ENCODE measurements at regions not wholly inside any gene's neighbourhood (a gene's known extent, or its start where the extent isn't known, plus 50 kb on each side); places are given as distances from the start of the nearest gene placed in this dataset.

GRCh38 chr6:43861212-43861894 lies 91.3 kb downstream of the VEGFA start:
- in situ Hi-C loops (cut with MboI; ENCODE audit: low sequenced_read_pairs): no loop called here

- in situ Hi-C loops (cut with MboI; ENCODE audit: low sequenced_read_pairs): no loop called here
Measured at GRCh38 chr6:43860285-43860684, 90.3 kb downstream of the VEGFA start.

DNA sequence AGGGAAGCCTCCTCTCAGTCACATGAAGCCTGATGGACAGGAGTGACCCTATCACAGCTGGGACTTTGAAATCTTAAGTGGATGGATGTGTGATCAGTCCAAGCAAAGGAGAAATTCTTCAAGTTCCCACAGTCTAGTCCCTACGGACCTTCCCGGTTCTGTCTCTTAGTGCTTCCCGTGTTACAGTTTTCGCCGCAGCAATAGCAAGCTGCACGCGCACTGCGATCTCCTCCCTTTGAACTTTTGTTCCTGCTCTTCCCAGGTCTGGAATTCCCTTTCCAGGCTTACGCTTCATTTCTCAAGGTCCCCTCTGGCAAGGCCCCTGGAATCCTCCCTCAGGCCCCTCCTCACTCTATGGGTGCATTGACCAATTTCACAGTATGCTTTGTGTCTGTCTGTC lies 89.2 kb downstream of the VEGFA start:
- in situ Hi-C loops (cut with MboI; ENCODE audit: low sequenced_read_pairs): no loop called here

DNA sequence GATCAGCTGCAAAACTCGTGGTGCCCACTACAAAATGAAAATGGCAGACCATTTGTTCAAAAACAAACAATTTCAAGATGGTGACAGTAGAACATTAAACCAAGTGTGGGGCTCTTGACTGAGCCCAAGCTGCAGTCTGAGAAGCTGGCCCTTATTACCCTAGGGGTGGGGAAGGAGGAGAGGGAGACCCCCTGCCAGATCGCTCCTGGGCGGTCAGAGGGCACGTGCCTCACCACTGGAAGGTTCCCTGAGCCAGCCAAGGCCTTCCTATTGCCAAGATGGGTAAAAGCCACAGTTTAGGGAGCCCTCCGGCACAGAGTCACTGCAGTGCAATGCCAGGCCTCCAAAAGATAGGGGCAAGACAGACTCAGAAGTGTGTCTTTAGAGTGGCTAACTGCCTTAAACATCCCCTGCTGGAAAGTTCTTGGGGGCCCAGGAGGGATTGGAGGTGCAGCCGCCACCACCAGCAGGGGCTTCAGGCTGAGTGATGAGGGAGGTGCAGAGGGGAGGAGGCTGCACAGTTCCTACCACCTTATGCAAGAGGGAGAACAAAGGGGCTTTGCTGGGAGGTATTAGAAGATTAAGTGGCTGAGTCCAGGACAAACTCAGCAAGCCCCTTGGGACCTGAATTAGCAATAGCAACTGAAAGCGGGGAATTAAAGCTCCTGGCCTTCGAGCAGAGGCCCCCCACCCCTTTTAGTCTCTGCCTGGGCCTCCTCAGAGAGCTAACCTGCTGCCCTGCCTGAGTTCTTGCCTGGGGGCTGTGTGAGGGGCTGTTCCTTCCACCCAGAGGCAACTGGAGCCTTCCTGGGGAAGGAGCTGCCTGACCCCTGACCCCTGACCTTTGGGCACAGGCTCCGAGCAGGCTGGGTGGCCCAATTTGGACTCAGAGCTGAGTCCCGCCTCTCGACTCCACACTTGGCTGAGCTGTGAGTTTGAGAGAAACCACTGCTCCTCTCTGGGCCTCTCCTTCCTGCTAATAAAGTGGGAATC lies 88.4 kb downstream of the VEGFA start:
- in situ Hi-C loops (cut with MboI; ENCODE audit: low sequenced_read_pairs): no loop called here

DNA sequence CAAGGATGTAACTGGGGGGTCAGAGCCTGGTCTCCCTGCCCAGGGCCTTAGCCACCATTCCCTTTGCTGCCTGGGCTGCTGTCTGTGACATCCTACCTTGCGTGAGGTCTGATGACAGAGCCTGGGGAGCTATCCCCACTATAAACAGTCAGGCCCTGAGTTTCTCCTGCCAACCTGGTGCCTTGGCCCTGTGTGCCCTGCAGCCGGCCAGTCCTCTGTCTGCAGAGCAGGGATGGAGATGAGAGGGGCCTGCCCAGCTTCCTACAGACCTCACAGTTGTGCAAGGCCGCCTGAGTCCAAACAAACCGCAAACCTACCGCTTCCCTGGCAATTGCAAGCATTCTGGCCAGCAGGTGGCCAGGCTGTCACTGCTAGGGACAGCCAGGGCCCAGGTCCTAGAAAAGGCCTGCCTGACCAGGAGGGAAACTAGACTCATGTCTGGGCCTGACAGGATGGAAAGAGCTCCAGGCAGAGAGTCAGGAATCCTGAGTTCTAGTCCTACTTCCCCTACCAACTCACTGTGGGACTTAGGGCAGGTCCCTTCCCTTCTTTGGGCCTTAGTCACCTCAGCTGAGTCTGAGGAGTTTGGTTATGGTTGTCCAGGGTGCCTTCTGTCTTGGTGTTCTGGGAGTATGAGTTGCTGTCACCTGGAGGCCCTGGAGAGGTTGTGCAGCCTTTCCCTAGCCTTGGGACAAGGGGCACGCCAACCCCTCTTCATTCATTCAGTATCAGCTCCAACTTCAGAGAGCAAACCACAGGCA lies 86.2 kb downstream of the VEGFA start:
- in situ Hi-C loops (cut with MboI; ENCODE audit: low sequenced_read_pairs): no loop called here

DNA sequence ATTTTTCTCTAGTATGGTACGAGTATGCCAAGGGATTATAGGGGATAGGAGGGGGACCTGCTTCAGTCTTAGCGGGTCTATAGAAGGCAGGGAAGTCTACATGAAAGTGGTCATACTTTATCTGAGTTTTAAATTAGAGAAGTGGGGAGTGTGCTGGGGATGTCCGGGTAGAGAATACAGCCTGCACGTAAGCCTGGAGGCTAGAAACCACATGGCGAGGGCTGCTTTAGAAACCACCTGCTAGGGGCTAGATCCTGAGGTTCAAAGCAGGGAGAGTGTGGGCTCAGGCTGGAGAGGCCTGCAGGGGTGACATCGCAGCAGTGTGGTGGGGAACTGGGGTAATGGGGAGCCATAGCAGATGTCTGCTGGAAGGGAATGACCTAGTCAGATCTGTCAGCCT lies 85.2 kb downstream of the VEGFA start:
- in situ Hi-C loops (cut with MboI; ENCODE audit: low sequenced_read_pairs): no loop called here

GRCh38 chr6:43853066-43853650 lies 83.1 kb downstream of the VEGFA start:
- in situ Hi-C loops (cut with MboI; ENCODE audit: low sequenced_read_pairs): no loop called here

GRCh38 chr6:43852350-43852864 lies 82.4 kb downstream of the VEGFA start:
- in situ Hi-C loops (cut with MboI; ENCODE audit: low sequenced_read_pairs): no loop called here

- in situ Hi-C loops (cut with MboI; ENCODE audit: low sequenced_read_pairs): no loop called here
Measured at GRCh38 chr6:43851204-43851865, 81.3 kb downstream of the VEGFA start.

DNA sequence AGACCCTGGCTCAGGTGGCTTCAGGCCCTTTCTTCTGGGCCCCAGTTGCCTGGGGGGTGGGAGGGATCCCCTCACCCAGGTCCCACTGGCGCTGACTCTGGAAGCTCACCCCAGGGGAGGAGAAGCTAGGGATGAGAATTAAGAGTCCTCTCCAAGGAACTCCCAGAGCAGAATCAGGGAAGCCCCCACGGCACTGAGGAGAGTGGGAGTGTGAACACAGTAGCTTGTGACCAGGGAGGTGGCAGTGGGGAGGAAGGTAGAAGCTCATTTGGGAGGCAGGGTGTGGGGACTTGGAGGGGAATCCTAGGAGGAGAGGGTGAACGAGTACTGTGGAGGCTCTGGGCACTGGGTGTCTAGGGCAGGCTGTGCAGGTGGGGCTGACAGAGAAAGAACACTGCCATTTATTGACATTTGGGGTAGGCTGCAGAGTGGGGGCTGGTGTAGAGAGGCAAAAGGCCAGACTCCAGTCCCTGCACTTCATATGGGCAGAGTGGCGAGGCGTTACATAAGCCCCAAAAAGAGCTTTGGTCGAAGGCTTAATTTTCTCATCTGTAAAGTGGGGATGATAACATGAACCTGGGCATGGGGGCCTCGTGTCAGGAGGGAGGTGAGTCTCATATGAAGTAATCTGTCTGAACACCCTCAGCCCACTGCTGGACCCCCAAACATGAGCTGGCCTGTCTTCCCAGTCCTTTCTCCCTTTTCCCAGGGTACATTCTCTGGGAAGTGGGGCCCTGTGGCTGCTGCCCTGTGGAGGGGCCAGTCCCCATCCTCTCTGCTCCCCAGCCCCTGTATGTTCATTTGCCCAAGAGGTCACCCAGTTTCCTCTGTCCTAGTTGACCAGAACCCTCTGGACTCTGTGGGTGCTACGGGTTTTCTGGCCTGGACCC lies 80.5 kb downstream of the VEGFA start:
- in situ Hi-C loops (cut with MboI; ENCODE audit: low sequenced_read_pairs): no loop called here

DNA sequence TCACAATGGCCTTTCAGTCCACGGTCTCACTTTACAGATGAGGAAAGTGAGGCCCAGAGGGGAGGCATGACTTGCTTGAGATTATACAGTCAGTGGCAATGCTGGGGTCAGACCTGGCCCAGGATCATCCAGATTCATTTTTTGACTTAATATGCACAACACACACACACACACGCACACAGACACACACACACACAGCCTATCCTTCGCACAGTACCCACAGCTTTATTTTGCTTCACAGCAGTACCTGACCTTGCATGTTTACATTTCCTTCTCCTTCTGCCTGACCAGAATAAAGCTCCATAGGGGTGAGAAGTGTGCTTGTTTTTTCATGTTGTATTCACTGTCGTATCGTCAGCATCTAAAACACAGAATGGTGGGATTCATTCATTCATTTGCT lies 79.8 kb downstream of the VEGFA start:
- in situ Hi-C loops (cut with MboI; ENCODE audit: low sequenced_read_pairs): no loop called here

- in situ Hi-C loops (cut with MboI; ENCODE audit: low sequenced_read_pairs): no loop called here
Measured at GRCh38 chr6:43848671-43849391, 78.8 kb downstream of the VEGFA start.

- in situ Hi-C loops (cut with MboI; ENCODE audit: low sequenced_read_pairs): no loop called here
Measured at GRCh38 chr6:43847741-43848630, 78.0 kb downstream of the VEGFA start.

GRCh38 chr6:43846556-43846955 lies 76.5 kb downstream of the VEGFA start:
- in situ Hi-C loops (cut with MboI; ENCODE audit: low sequenced_read_pairs): no loop called here

DNA sequence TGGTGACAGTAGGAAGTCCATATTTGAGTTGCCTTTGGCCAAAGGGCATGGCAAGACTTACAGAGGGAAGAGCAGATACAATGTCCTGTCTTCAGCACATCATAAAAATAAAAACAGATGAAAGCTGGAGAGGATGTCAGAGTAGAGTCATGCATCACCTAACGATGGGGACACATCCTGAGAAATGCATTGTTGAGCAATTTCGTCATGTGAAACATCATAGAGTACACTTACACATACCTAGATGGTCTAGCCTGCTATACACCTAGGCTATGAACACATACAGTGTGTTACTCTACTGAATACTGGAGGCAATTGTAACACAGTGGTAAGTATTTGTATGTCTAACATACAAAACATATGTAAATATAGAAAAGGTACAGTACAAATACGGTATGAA lies 75.6 kb downstream of the VEGFA start:
- in situ Hi-C loops (cut with MboI; ENCODE audit: low sequenced_read_pairs): no loop called here

- in situ Hi-C loops (cut with MboI; ENCODE audit: low sequenced_read_pairs): no loop called here
Measured at GRCh38 chr6:43843669-43844171, 73.7 kb downstream of the VEGFA start.

- in situ Hi-C loops (cut with MboI; ENCODE audit: low sequenced_read_pairs): no loop called here
Measured at GRCh38 chr6:43843097-43843645, 73.2 kb downstream of the VEGFA start.

Data from HL-60/S4 (cell line).